Endothelial cell of umbilical vein (primary cell): ENCODE measurements at regions not wholly inside any gene's neighbourhood (a gene's known extent, or its start where the extent isn't known, plus 50 kb on each side); places are given as distances from the start of the nearest gene placed in this dataset.

Experiments
- BruUV-seq: library from RNA; stranded (reverse); fragments of 400-500 nt; replicated peaks from 2 replicates; lab custom pipeline; 2021; lab: Mats Ljungman, UMichigan
- CTCF ChIA-PET: fragments of 300-600, 350-600 bp; sonication (Branson Sonifier 250); formaldehyde crosslinking; loops from one replicate; lab custom pipeline; 2021; ENCODE audit warnings: antibody characterized with exemption, inconsistent platforms; lab: Charles Lee
- POLR2A ChIA-PET: fragments of 300-600, 350-600 bp; sonication (Branson Sonifier 250); formaldehyde crosslinking; loops from one replicate; lab custom pipeline; 2021; ENCODE audit warnings: antibody characterized with exemption, inconsistent platforms; lab: Charles Lee
- DNase-seq: peaks from one replicate; pipeline ENCODE4 v3.0.0-alpha.2; 2011; ENCODE audit warnings: low read depth, low spot score
- FAIRE-seq: peaks from 2 replicates; lab custom pipeline; 2011; peaks lifted over from hg19 to GRCh38; lab: Jason Lieb, UNC
- H2AFZ ChIP-seq: 2 replicates; pipeline ENCODE4 v1.6.0; 2012; ENCODE audit warnings: low read depth, low read length, control low read depth, inconsistent platforms
- H3K27ac ChIP-seq: 2 replicates; pipeline ENCODE4 v1.5.1; 2011; ENCODE audit warnings: low read depth, mild to moderate bottlenecking, control low read depth, low read length, moderate library complexity; ENCODE audit not compliant: insufficient read depth
- H3K27me3 ChIP-seq, 2 experiments: 2 replicates each; pipeline versions ENCODE4 v1.6.0 to v1.6.1; 2011; ENCODE audit warnings: low read length in 2 of 2, mixed read lengths in 1 of 2; ENCODE audit not compliant: control insufficient read depth in 2 of 2, insufficient read depth in 2 of 2
- H3K36me3 ChIP-seq, 2 experiments: 2 replicates in 1 of 2; 3 replicates in 1 of 2; pipeline ENCODE4 v1.5.1; 2011; ENCODE audit warnings: low read length in 2 of 2, mild to moderate bottlenecking in 1 of 2, moderate library complexity in 1 of 2; ENCODE audit not compliant: control insufficient read depth in 2 of 2, insufficient read depth in 2 of 2; ENCODE audit errors: extremely low read depth in 1 of 2
- H3K4me1 ChIP-seq: 3 replicates; pipeline ENCODE4 v1.5.1; 2011; ENCODE audit warnings: mild to moderate bottlenecking, low read length; ENCODE audit not compliant: control insufficient read depth, insufficient read depth; ENCODE audit errors: extremely low read depth
- H3K4me2 ChIP-seq: 2 replicates; pipeline ENCODE4 v1.6.1; 2011; ENCODE audit warnings: low read length, control low read depth, mixed read lengths; ENCODE audit not compliant: insufficient read depth
- H3K4me3 ChIP-seq, 3 experiments: fragments of 200-600 bp in 1 of 3; sonication (generic), shearing (Covaris generic) in 1 of 3; replicated peaks in 1 of 3; 2 replicates each; pipeline ENCODE4 v1.5.1; 2011 to 2016; ENCODE audit warnings: control low read depth in 3 of 3, low read length in 3 of 3, mild to moderate bottlenecking in 2 of 3, inconsistent platforms in 1 of 3, low read depth in 1 of 3, moderate library complexity in 1 of 3; ENCODE audit not compliant: insufficient read depth in 1 of 3
- H3K79me2 ChIP-seq: 2 replicates; pipeline ENCODE4 v1.6.0; 2012; ENCODE audit warnings: low read length, inconsistent platforms; ENCODE audit not compliant: control insufficient read depth, insufficient read depth
- H3K9ac ChIP-seq: replicated peaks from 2 replicates; pipeline ENCODE3; 2011; ENCODE audit warnings: low read length, control low read depth; ENCODE audit not compliant: insufficient read depth; ENCODE audit errors: extremely low read depth
- H3K9me1 ChIP-seq: replicated peaks from 3 replicates; pipeline ENCODE4 v1.6.0; 2011; ENCODE audit warnings: mild to moderate bottlenecking, low read length; ENCODE audit not compliant: control insufficient read depth, insufficient read depth; ENCODE audit errors: extremely low read depth
- H3K9me3 ChIP-seq: replicated peaks from 2 replicates; pipeline ENCODE4 v1.5.1; 2012; ENCODE audit warnings: low read length, inconsistent platforms; ENCODE audit not compliant: control insufficient read depth, insufficient read depth
- H4K20me1 ChIP-seq: replicated peaks from 2 replicates; pipeline ENCODE3; 2011; ENCODE audit warnings: mild to moderate bottlenecking, low read length; ENCODE audit not compliant: control insufficient read depth, insufficient read depth; ENCODE audit errors: extremely low read depth
- EZH2 ChIP-seq: IDR thresholded peaks from 2 replicates; pipeline ENCODE4 v1.6.1; 2012; ENCODE audit warnings: borderline replicate concordance, low read depth, mild to moderate bottlenecking, moderate library complexity, low read length, inconsistent platforms; ENCODE audit not compliant: severe bottlenecking
- FOS ChIP-seq: IDR thresholded peaks from 2 replicates; pipeline ENCODE4 v1.6.1; 2011; ENCODE audit warnings: mild to moderate bottlenecking, low read length, moderate library complexity, borderline replicate concordance; ENCODE audit not compliant: insufficient read depth
- GATA2 ChIP-seq: IDR thresholded peaks from 2 replicates; pipeline ENCODE4 v1.7.0; 2011; ENCODE audit warnings: low read depth, mild to moderate bottlenecking, moderate library complexity, mixed read lengths, low read length; ENCODE audit not compliant: insufficient read length, insufficient read depth
- JUN ChIP-seq: IDR thresholded peaks from 2 replicates; pipeline ENCODE4 v1.6.1; 2011; ENCODE audit warnings: borderline replicate concordance, low read depth; ENCODE audit not compliant: insufficient read length, insufficient read depth
- MYC ChIP-seq: IDR thresholded peaks from one replicate; pipeline ENCODE4 v1.6.1; 2011; ENCODE audit warnings: mild to moderate bottlenecking, low read depth, low read length
- POLR2A ChIP-seq: IDR thresholded peaks from 2 replicates; pipeline ENCODE4 v1.6.1; 2012; ENCODE audit warnings: low read depth, mild to moderate bottlenecking, control low read depth, low read length
- POLR2AphosphoS5 ChIP-seq: IDR thresholded peaks from 2 replicates; pipeline ENCODE4 v1.6.1; 2012; ENCODE audit warnings: low read depth, mild to moderate bottlenecking, control low read depth, low read length, moderate library complexity; ENCODE audit not compliant: insufficient read depth
- dilution Hi-C: fragments of 300-500 bp; cut with MboI; formaldehyde crosslinking; loops from one replicate; pipeline ENCODE4 v1.15.0; 2019; ENCODE audit warnings: low sequenced_read_pairs; ENCODE audit not compliant: extremely low pct_ligation_motif_present
- intact Hi-C: fragments of 100-400 bp; cut with micrococcal nuclease; formaldehyde crosslinking; loops from one replicate; pipeline ENCODE4 v1.10.0; 2022
- TF ChIP-seq, protein P1 (sequence below): IDR thresholded peaks from 2 replicates; pipeline ENCODE4 v1.6.1; 2011; ENCODE audit not compliant: insufficient read depth, insufficient read length
- TF ChIP-seq, protein P2 (sequence below), 2 donors: IDR thresholded peaks; 1 replicate in 1 of 2; 2 replicates in 1 of 2; pipeline ENCODE4 v1.5.1; 2011; ENCODE audit warnings: low read length in 2 of 2, mild to moderate bottlenecking in 2 of 2, moderate library complexity in 2 of 2, control low read depth in 1 of 2, inconsistent platforms in 1 of 2, low read depth in 1 of 2; ENCODE audit not compliant: insufficient read depth in 1 of 2; ENCODE audit errors: extremely low read depth in 1 of 2

DNA sequence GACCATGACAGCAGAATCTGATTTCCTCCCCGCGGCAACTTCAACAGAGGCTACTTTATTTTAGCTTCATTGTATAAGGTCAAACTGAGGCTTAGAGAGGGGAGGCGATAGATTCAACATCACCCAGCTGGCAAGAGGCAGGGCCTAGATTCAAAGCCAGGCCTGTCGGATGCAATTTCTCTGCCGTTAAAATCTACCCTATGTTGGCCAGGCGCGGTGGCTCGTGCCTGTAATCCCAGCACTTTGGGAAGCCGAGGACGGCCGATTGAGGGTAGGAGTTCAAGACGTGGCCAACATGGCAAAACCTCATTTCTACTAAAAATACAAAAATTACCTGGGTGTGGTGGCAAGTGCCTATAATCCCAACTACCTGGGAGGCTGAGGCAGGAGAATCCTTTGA, 182.2 kb downstream of the BCOR start:
- Histone ChIP-seq H3K36me3 (no peaks in the 10 kb centered on the region), H3K4me2 (no peak overlapping the region), H4K20me1 (no peaks in the 10 kb centered on the region), H2AFZ (no peak overlapping the region), H3K4me3 (no peak overlapping the region), H3K9me3 (no peaks in the 10 kb centered on the region), H3K27me3 (no peaks in the 10 kb centered on the region), H3K9me1 (no peaks in the 10 kb centered on the region), H3K4me1 (no peaks in the 10 kb centered on the region), H3K79me2 (no peaks in the 10 kb centered on the region), H3K9ac (no peak overlapping the region), H3K27ac (no peak overlapping the region)
- DNase-seq, result no peak
- ChIA-PET CTCF (no interaction called here), POLR2A (no interaction called here)
- dilution Hi-C loops, result no loop called here
- no peak for FAIRE-seq
- no TSS peak for BruUV-seq
- TF ChIP-seq MYC, result no peak
- no peak for TF ChIP-seq POLR2A
- no peak for TF ChIP-seq POLR2AphosphoS5
- TF ChIP-seq, protein P1, sequence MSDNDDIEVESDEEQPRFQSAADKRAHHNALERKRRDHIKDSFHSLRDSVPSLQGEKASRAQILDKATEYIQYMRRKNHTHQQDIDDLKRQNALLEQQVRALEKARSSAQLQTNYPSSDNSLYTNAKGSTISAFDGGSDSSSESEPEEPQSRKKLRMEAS, result no peak
- TF ChIP-seq JUN, result no peak
- no peak for TF ChIP-seq EZH2
- TF ChIP-seq FOS, result no peak
- TF ChIP-seq GATA2, result no peak
- TF ChIP-seq, protein P2, sequence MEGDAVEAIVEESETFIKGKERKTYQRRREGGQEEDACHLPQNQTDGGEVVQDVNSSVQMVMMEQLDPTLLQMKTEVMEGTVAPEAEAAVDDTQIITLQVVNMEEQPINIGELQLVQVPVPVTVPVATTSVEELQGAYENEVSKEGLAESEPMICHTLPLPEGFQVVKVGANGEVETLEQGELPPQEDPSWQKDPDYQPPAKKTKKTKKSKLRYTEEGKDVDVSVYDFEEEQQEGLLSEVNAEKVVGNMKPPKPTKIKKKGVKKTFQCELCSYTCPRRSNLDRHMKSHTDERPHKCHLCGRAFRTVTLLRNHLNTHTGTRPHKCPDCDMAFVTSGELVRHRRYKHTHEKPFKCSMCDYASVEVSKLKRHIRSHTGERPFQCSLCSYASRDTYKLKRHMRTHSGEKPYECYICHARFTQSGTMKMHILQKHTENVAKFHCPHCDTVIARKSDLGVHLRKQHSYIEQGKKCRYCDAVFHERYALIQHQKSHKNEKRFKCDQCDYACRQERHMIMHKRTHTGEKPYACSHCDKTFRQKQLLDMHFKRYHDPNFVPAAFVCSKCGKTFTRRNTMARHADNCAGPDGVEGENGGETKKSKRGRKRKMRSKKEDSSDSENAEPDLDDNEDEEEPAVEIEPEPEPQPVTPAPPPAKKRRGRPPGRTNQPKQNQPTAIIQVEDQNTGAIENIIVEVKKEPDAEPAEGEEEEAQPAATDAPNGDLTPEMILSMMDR (IDR thresholded peaks at IDR 0.05; ENCODE audit: extremely low read depth in 1 of 2, insufficient read depth in 1 of 2, low read depth in 1 of 2, low read length in 2 of 2), result no peak
- intact Hi-C loops, result no loop called here
